Heart right ventricle (tissue), 16 donors: ENCODE measurements at regions not wholly inside any gene's neighbourhood (a gene's known extent, or its start where the extent isn't known, plus 50 kb on each side); places are given as distances from the start of the nearest gene placed in this dataset.

Source experiments
- ATAC-seq, 8 donors: fragments of 200-7000 bp; cut with Tn5 transposase; one replicate each; pipeline ENCODE4 v1.9.1; 2020; ENCODE audit warnings: mild to moderate bottlenecking in 8 of 8, moderate library complexity in 8 of 8, moderate number of reproducible peaks in 1 of 8
- DNase-seq, 2 donors: peaks; one replicate each; pipeline ENCODE4 v3.0.0-alpha.2; 2020
- H3K27ac ChIP-seq, 10 donors: fragments of 200-600 bp; sonication (generic) in 2 of 10; one replicate each; pipeline versions ENCODE4 v1.5.0 to v1.8.0; 2020 to 2022; ENCODE audit warnings: mild to moderate bottlenecking in 3 of 10
- H3K27me3 ChIP-seq, 7 donors: fragments of 200-600 bp; one replicate each; pipeline ENCODE4 v1.8.0; 2021 to 2022; ENCODE audit warnings: mild to moderate bottlenecking in 2 of 7
- H3K36me3 ChIP-seq, 9 donors: fragments of 200-600 bp; sonication (generic) in 1 of 9; one replicate each; pipeline versions ENCODE4 v1.5.0 to v1.8.0; 2020 to 2022; ENCODE audit warnings: mild to moderate bottlenecking in 2 of 9
- H3K4me1 ChIP-seq, 9 donors: fragments of 200-600 bp; sonication (generic) in 1 of 9; one replicate each; pipeline versions ENCODE4 v1.5.0 to v1.8.0; 2020 to 2022; ENCODE audit warnings: mild to moderate bottlenecking in 4 of 9
- H3K4me3 ChIP-seq, 10 donors: fragments of 200-600 bp; sonication (generic) in 2 of 10; one replicate each; pipeline versions ENCODE4 v1.5.0 to v1.8.0; 2020 to 2022; ENCODE audit warnings: mild to moderate bottlenecking in 7 of 10, moderate library complexity in 2 of 10
- H3K9me3 ChIP-seq, 11 donors: fragments of 200-600 bp in 10 of 11; sonication (generic) in 2 of 11; one replicate each; pipeline versions ENCODE4 v1.5.0 to v1.8.0; 2013 to 2022; ENCODE audit warnings: mild to moderate bottlenecking in 2 of 11, control low read depth in 1 of 11, moderate library complexity in 1 of 11
- WGBS, 2 donors: extraction: QIAGEN DNeasy Blood & Tissue Kit; methylation state at CpG; one replicate each; pipeline ENCODE4 v1.1.7; 2013; ENCODE audit warnings: inconsistent platforms in 1 of 2; 5-methylcytosine and 5-hydroxymethylcytosine counted together
- intact Hi-C, 10 donors: fragments of 100-400 bp; cut with DNase I; formaldehyde crosslinking; loops; one replicate each; pipeline versions ENCODE4 v1.11.1 to v1.14.2; 2022
- TF ChIP-seq, protein P1 (sequence below), 9 donors: fragments of 200-600 bp; sonication (generic) in 2 of 9; IDR thresholded peaks; one replicate each; pipeline versions ENCODE4 v1.5.0 to v1.8.0; 2021 to 2022; ENCODE audit warnings: antibody characterized with exemption in 9 of 9, mild to moderate bottlenecking in 5 of 9, moderate library complexity in 1 of 9
- donor health status: Arrhythmogenic right ventricular cardiomyopathy.
- donor health status: ischemic (EF 13 %, LVEDD 7.1; RV severe dilation, severe dysfunction).
- donor health status: healthy with polysubstance abuse.
- donor health status: DM: no; HTN: yes; CAD: no.
- donor health status: DM: no; HTN: no; CAD: no.
- donor health status: ischemic (EF 25% LVEDD 6.9; RV normal size, moderate dysfunction).
- donor health status: ischemic (EF 25% LVEDD 5.7; RV mildly dilated, moderate dysfunction).
- donor health status: healthy.
- donor health status: DM: yes; HTN: yes; CAD: no.
- donor health status: Ischemic cardiomyopathy.
- donor health status: ischemic (EF 35%, LVEDD 5.7; RV mildly dilated, moderate dysfunction).
- donor health status: nonischemic (EF 11% LVEDD 7.7; RV severe dilation, severe dysfunction).
- donor health status: DM: yes; HTN: yes; CAD: no.
- donor health status: PGD.
- donor health status: ischemic (EF 29% LVEDD 5.4; RV normal size, mild dysfunction).
- donor health status: nonischemic (EF 23%, LVEDD 6.1; RV moderate dilation, normal function).

- 32 to 57% methylated on average over 2 of the region's 2 CpGs for WGBS, 2 donors
- no peak for ATAC-seq
- no peaks in the 10 kb centered on the region for H3K4me1 ChIP-seq
- H3K27ac ChIP-seq: no peak overlapping the region
- TF ChIP-seq, protein P1, sequence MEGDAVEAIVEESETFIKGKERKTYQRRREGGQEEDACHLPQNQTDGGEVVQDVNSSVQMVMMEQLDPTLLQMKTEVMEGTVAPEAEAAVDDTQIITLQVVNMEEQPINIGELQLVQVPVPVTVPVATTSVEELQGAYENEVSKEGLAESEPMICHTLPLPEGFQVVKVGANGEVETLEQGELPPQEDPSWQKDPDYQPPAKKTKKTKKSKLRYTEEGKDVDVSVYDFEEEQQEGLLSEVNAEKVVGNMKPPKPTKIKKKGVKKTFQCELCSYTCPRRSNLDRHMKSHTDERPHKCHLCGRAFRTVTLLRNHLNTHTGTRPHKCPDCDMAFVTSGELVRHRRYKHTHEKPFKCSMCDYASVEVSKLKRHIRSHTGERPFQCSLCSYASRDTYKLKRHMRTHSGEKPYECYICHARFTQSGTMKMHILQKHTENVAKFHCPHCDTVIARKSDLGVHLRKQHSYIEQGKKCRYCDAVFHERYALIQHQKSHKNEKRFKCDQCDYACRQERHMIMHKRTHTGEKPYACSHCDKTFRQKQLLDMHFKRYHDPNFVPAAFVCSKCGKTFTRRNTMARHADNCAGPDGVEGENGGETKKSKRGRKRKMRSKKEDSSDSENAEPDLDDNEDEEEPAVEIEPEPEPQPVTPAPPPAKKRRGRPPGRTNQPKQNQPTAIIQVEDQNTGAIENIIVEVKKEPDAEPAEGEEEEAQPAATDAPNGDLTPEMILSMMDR (IDR thresholded peaks at IDR 0.05): no peak
- H3K4me3 ChIP-seq: no peak overlapping the region
- intact Hi-C loops: no loop called here
- peaks cover 0 to 5% (median 0%) of the 10 kb centered on the region in 11 donors for H3K9me3 ChIP-seq
- no peaks in the 10 kb centered on the region for H3K36me3 ChIP-seq
- DNase-seq: no peak
- H3K27me3 ChIP-seq: no peaks in the 10 kb centered on the region
Measured at GRCh38 chr3:80283783-80284182, 516.0 kb upstream of the ROBO1 start.

DNA sequence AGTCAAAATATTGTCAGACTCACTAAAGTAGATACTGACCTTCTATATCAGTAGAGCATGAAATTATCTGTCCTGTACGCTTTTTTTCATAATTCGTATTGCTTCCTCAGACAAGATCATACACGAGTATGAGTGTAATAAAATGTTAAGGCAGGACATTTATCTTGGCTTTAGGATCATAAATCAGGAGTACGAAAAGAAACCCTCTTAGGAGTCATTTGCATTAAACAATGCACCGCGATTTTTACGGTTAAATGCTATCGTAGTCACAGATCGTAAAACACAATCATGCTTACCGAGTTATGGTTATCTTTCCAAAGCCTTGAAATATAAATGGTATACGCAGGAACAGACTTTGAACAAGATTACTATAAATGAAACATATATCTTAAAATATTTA lies 510.3 kb upstream of the ROBO1 start:
- 91 to 94% methylated on average over 11 of the region's 11 CpGs for WGBS, 2 donors

DNA sequence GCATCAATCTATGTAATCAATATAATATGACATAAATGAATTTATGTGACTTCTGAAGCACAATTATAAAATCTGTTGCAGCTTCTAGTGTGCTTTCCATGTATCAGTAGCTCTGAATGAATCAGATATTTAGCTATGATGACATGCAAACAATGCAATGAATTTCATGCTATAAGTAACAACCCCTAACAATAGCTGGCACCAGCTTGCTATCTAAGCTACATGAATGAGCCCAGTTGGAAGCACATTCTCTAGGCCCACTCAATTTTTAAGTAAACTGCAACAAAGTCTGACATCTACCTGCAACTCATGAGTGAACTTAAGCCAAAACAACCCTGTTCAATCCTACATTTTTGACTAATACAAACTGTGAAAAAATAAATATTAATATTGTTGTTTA lies 507.3 kb upstream of the ROBO1 start:
- Histone ChIP-seq H3K4me1 (no peaks in the 10 kb centered on the region), H3K27ac (no peak overlapping the region), H3K9me3 (peaks cover 0 to 6% (median 0%) of the 10 kb centered on the region in 11 donors), H3K36me3 (no peaks in the 10 kb centered on the region), H3K27me3 (no peaks in the 10 kb centered on the region), H3K4me3 (no peak overlapping the region)
- DNase-seq (no peak), ATAC-seq (no peak)
- intact Hi-C loops: no loop called here
- TF ChIP-seq, protein P1 (IDR thresholded peaks at IDR 0.05): no peak

More for the DNA sequence above, 510.3 kb upstream of the ROBO1 start:
- Histone ChIP-seq H3K36me3 (no peaks in the 10 kb centered on the region), H3K9me3 (peaks cover 0 to 5% (median 0%) of the 10 kb centered on the region in 11 donors), H3K27me3 (no peaks in the 10 kb centered on the region), H3K4me3 (no peak overlapping the region), H3K27ac (no peak overlapping the region), H3K4me1 (no peaks in the 10 kb centered on the region)
- TF ChIP-seq, protein P1 (IDR thresholded peaks at IDR 0.05): no peak
- intact Hi-C loops: no loop called here
- ATAC-seq: no peak
- no peak for DNase-seq

GRCh38 chr3:80263260-80263659 lies 495.5 kb upstream of the ROBO1 start:
- no peak for DNase-seq
- 51 to 57% methylated on average over 3 of the region's 3 CpGs for WGBS, 2 donors
- intact Hi-C loops: no loop called here
- Histone ChIP-seq H3K27ac (no peak overlapping the region), H3K4me1 (no peaks in the 10 kb centered on the region), H3K4me3 (no peak overlapping the region), H3K27me3 (no peaks in the 10 kb centered on the region), H3K36me3 (no peaks in the 10 kb centered on the region), H3K9me3 (peaks cover 0 to 15% (median 0%) of the 10 kb centered on the region in 11 donors)
- ATAC-seq: no peak
- TF ChIP-seq, protein P1 (IDR thresholded peaks at IDR 0.05): no peak

DNA sequence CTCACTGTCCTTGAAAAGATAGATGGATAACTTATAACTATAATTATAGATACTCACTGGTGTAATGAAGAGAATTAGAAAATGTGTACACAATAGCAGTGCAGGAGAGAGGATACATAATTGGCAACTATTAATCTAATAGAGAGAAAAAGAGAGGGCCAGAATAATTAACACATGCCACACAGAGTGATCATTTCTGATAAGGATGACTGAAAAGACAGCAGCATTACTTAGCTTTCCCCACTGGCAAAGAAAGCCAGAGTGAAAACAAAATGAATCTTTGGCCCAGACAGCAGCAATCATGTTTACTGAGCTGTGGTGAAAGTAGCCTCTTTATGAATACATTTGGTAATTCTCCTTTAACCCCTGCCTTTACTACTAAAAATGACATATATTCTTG lies 493.3 kb upstream of the ROBO1 start:
- intact Hi-C loops: no loop called here
- ATAC-seq: no peak
- H3K27me3 ChIP-seq: no peaks in the 10 kb centered on the region
- no peaks in the 10 kb centered on the region for H3K4me1 ChIP-seq
- H3K36me3 ChIP-seq: no peaks in the 10 kb centered on the region
- no peak for DNase-seq
- TF ChIP-seq, protein P1 (IDR thresholded peaks at IDR 0.05): no peak
- peaks cover 0 to 15% (median 0%) of the 10 kb centered on the region in 11 donors for H3K9me3 ChIP-seq
- H3K27ac ChIP-seq: no peak overlapping the region
- no peak overlapping the region for H3K4me3 ChIP-seq
